Skeletal muscle cell (primary cell): ENCODE measurements at regions not wholly inside any gene's neighbourhood (a gene's known extent, or its start where the extent isn't known, plus 50 kb on each side); places are given as distances from the start of the nearest gene placed in this dataset.

ENCODE experiments used
- DNase-seq: peaks from one replicate; pipeline ENCODE4 v3.0.0-alpha.2; 2010; ENCODE audit warnings: low read depth
- H3K4me3 ChIP-seq: 2 replicates; pipeline ENCODE4 v1.5.1; 2011; ENCODE audit warnings: low read depth, mild to moderate bottlenecking, control low read depth, low read length, moderate library complexity

DNA sequence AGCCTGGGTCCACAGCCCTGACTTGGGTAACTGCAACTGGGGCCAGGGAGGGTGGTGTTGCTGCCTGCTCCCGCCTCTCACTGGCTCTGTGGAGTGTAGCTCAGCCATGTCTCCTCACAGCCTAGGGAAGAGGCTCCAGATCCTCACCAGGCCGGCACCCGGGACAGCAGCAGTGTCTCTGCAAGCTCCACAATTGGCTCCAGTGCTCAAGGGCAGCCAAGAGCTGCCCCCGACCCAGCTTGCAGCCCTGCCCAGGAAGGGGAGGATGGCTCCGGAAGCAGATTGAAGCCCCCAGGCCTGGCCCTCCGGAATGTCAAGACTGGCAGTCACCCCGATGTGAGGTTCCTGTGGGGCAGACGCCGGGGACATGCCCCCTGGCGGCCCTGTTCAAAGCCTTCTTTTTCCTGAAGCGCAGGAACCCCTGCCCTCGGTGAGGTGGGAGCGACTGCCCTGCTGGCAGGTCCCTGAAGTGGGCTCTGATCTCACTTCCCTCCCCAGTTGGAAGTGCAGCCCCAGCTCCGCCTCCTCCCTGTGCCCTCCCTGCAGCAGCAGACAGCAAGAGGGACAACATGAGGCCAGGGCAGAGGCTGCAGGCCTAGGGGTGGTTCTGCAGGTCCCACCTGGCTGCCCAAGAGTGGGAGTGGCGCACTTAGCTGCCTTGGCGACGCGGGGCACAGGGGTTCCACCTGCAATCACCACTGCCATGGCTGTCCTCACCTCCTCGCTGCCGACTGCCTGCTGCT is 816.2 kb upstream of the LUZP2 start:
- DNase-seq, result no peak
- no peak overlapping the region for H3K4me3 ChIP-seq

DNA sequence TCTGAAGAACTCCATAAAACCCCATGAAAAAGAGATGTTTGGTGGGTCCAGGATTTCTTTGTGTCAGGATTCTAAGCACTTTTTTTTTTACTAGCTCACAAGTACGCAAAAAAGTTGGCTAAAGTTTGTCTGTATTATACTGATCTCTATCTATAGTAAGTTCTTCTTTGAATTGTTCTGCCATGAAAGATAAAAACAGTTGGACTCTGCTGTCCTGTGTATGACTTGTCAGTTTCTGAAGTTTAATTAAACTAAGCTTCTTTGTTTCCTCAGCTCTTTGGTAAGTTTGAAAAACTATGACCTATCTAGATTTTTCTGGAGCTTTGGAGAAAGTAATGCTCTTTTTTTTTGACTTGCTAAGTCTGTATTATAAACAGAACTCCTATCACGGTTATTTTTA is 812.2 kb upstream of the LUZP2 start:
- no peak overlapping the region for H3K4me3 ChIP-seq
- DNase-seq, result no peak

DNA sequence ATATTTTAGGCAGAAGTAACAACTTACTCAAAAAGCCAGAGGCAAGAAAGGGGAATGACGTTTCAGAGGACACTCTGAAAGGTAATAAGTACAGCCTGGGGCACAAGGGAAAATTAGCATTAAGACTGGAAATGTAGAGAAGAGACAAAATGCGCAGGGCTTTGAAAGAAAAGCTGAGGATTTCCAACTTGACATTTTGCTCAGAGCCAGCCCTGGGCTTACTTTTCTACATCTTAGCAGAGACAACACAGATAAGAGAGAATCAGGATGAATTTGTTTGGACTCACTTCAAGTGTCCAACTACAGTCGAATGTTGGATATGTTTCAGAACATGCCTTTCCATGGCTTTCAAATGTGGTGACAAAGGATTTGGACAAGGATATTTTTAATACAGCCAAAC is 808.9 kb upstream of the LUZP2 start:
- no peak for DNase-seq

DNA sequence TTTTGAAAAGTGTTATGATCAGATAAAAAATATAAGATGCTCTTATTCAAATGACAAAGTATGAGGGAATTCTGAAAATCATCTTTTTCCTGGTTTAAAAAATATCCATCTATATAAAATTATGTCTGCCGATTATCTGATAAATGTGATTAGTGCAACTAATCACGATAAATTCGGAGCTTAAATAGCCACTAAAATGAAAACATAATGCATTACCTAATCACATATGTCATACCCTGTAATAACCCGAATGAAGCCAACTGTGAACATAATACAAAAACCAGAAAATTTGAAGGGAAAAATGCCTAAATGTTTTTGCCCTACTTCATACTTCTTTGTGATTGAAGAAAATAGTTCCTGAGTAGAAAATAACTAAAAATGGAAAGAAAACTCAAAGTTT is 808.4 kb upstream of the LUZP2 start:
- DNase-seq, result no peak
- no peak overlapping the region for H3K4me3 ChIP-seq

More for the DNA sequence above, 808.9 kb upstream of the LUZP2 start:
- H3K4me3 ChIP-seq, result no peak overlapping the region

DNA sequence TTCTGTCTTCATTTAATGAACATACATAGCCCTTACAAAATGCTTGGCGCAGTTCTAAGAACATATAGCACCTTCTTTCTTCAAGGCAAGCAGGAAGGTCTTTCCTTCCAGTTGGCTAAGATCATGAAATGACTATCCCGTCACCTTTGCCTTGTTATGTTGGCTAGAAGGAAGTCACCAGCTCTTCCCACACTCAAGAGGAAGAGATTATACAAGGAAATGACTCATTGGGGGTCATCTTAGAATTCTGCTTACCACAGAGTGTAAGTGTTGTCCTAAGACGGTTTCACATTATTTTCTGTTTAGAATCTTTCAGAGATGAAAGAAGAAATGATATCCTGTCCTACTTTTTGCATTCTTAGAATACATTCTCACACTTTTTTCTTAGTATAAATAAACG is 808.0 kb upstream of the LUZP2 start:
- no peak overlapping the region for H3K4me3 ChIP-seq
- peak; percentile 44 for DNase-seq

DNA sequence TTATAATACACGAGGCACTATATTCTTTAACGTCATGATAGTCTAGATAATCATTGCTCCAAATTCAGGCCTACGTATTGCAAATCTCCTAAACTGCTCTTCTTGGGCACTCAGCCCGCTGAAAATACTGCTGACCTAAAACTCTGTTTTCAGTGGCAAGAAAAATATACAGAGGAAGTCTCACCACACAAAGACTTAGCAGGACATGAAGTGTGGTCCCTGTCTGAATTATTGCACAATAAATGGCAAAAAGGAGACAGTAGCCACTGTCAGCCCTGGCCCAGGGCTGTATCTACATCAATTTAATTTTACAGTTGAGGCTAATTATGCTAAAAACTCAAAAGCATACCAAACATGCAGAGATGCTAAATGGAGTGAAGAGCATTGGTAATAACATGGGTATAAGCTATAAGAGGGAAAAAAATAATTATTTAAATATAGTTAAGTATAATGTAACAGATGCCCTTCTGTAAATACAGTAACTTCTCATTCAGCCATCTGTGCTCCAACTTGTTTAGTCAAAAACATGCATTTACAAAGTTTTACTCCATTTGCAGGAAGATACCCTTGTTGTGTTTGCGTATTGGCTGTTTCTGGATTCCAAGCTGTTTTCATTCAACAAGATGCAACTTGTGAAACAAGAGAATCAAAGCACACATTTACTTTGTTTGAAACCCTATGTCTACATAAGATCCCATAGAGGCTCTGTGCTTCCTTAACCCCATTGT is 800.0 kb upstream of the LUZP2 start:
- DNase-seq, result no peak
- H3K4me3 ChIP-seq, result no peak overlapping the region

DNA sequence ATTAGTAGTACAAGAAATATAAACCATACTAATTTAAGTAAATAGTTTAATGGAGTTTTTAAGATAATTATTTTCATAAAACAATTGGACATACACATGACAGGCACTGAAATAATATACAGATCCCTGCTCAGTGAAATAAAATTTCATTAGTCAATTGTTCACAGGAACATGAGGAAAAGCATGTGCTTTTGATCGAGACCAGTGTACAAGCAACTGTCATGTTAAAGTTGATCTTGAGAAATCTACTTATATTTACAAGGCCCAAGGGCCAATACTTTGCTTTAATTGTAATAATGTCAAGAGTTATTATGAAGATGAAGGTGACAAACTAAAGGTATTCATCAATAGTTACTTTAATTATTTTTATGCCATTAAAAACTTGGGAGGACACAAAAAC is 792.7 kb upstream of the LUZP2 start:
- no peak for DNase-seq
- no peak overlapping the region for H3K4me3 ChIP-seq

DNA sequence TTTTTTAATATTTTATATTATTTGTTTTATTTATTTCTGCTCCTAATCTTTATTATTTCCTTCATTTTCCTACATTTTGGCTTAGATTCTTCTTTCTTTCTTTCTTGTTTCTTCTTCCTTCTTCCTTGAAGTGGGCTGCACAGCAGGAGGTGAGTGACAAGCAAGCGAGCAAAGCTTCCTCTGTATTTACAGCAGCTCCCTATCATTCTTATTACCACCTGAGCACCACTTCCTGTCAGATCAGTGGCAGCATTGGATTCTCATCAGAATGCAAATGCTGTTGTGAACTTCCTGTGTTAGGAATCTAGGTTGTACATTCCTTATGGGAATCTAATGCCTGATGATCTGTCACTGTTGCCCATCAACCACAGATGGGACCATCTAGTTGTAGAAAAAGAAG is 784.9 kb upstream of the LUZP2 start:
- no peak for DNase-seq
- no peak overlapping the region for H3K4me3 ChIP-seq

DNA sequence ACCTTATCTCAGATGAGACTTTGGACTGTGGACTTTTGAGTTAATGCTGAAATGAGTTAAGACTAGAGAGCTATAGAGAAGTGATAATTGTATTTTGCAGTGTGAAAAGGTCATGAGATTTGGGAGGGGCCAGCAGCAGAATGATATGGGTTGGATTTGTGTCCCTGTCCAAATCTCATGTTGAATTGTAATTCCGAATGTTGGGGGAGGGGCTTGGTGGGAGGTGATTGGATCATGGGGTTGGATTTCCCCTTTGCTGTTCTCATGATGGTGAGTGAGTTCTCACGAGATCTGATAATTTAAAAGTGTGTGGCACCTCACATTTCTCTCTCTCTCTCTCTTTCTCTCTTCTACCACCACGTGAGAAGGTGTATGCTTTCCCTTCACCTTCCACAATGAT is 777.8 kb upstream of the LUZP2 start:
- DNase-seq, result no peak
- H3K4me3 ChIP-seq, result no peak overlapping the region

DNA sequence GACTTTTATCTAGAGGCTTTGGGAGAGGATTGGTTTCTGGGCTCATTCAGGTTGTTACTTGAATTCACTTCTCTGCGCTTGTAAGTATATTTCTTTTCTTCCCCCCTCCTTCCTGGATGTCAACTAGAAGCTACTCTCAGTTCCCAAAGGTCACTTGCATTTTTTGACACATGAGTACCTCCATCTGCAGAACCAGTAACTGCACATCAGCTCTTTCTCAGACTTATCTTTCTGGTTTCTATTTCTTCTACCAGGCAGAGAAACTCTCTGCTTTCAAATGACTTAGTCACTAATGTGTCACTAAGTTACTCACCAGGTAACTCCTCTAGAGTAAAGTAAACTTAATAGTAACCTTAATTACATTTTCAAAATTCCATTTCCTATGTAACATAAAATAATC is 773.0 kb upstream of the LUZP2 start:
- DNase-seq, result no peak
- H3K4me3 ChIP-seq, result no peak overlapping the region

DNA sequence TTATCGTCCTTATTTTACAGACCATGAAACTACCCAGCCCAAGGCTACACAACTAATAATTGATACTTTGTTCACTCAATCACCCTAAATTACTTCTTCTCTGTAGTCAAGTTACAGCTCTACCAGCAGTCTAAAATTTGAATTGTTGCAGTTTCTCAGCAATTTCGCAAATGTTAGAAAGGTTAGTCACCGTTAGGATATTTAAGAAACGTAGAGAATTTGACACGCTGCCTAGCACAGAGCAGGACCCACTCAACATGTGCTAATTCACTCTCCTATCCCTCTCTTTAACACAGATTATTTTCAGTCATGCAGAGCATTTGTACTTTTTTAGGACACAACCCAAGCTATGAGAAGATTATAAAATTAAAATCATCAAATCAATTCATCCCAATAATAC is 771.1 kb upstream of the LUZP2 start:
- DNase-seq, result peak; percentile 8
- no peak overlapping the region for H3K4me3 ChIP-seq

DNA sequence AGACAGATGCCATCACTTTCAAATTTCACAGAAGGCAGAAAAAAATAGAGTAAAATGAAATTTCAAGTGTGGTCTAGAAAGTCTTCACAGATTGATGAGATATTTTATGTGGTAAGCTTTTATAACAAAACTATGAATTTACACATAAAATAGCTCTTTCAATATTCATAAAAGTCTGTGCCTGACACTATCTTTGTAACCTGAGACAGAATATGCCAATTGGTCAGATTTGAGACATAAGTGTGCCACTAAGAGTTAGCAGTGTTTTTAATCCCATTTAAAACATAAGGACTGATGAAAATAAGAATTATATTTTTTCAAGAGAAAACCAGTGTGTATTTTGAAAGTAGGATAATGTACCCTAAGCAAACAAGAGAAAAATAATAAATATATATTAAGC is 769.5 kb upstream of the LUZP2 start:
- no peak for DNase-seq

DNA sequence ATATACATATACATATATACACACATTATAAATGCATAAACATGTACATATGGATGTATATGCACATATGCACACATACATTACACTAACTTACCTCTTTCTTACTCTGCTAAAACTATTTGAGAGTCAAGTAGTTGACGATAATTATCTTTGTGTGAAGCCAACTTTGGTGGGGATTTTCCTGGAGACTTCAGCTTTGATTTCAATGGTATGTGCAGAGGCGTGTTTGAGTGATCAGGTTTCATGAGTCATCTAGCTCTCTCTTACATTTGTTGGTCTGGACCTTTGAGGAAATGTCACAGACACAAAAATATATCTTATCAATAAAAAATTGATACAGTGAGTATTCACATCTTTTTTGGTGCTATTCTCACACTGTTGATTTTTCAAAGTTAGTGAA is 769.1 kb upstream of the LUZP2 start:
- peak; percentile 28 for DNase-seq
- H3K4me3 ChIP-seq, result no peak overlapping the region

More for the DNA sequence above, 769.5 kb upstream of the LUZP2 start:
- no peak overlapping the region for H3K4me3 ChIP-seq

DNA sequence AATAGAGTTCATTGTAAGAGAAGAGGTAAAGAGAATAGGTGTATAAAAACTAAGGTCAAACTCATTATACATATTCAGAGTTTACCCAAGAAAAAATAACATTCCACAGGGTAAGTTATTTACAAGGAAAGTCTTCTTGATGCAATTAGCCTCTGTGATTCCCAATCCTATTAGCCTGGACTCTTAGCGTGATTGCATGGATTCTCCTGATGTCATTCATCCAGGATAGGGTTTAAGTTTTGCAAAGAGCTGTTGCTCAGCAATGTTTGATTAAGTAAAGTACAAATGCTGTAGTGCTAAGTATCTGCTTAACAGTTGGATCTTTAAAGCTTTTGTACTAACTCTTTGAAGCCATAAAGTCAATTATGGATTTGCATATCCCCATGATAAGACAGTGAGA is 767.8 kb upstream of the LUZP2 start:
- H3K4me3 ChIP-seq, result no peak overlapping the region
- no peak for DNase-seq

DNA sequence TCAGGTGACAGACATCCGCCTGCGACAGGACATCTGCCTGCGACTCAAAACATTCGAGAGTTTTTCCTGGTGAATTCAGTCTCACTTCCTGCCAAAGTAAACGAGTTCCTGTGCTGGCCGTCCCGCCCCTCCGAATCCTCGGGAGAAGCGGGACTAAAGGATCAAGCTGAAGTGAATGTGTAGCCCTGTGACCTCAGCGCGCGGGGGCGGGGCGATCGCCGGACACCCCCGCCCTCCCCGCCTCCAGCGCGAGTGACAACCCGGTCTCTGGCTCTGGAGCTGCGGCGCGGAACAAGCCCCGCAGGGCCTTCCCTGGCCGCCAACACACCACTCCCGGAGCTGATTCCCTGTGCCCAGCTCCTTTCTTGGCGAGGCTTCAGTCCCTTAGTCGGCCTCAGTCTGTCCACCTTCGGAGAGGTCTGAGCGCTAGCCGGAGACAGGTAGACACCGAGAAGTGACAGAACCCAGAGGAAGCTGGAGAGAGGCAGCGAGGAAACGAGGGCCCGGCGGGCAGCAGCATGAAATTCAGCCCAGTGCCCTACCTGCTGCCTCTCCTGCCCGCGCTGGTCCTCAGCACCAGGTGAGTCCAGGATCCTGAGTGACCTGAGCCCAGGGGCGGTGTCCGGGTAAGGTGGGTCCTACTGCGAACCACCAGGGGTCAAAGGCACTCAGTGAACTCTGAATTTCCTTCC is 766.4 kb upstream of the LUZP2 start:
- no peak for DNase-seq

DNA sequence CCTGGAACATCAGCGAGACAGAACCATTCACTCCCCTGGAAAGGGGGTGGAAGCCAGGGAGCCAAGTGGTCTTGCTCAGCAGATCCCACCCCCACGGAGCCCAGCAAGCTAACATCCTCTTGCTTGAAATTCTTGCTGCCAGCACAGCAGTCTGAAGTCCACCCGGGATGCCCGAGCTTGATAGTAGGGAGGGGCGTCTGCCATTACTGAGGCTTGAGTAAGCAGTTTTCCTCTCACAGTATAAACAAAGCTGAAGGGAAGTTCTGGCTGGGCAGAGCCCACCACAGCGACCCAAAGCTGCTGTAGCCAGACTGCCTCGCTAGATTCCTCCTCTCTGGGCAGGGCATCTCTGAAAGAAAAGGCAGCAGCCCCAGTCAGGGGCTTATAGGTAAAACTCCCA is 764.8 kb upstream of the LUZP2 start:
- peak; percentile 7 for DNase-seq

More for the DNA sequence above, 766.4 kb upstream of the LUZP2 start:
- H3K4me3 ChIP-seq, result no peak overlapping the region

DNA sequence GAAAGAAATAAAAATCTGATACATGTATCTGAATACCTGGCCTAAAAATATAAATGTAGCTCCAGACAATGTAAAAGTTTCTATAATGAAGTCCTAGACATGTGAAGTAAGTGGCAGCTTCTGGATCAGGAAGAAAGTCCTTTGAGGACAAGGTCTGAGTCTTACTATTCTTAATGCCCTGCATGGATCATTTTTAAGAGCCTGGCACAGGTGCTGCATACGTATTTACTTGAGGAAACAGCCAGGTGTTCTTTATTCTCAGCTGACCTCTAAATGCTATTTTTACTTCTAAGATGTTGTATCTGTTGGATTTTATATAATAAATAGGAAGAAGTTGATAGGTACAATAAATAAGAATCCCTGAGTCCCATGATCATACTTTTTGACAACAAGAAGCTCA is 750.0 kb upstream of the LUZP2 start:
- H3K4me3 ChIP-seq, result no peak overlapping the region
- no peak for DNase-seq

More for the DNA sequence above, 764.8 kb upstream of the LUZP2 start:
- H3K4me3 ChIP-seq, result no peak overlapping the region

DNA sequence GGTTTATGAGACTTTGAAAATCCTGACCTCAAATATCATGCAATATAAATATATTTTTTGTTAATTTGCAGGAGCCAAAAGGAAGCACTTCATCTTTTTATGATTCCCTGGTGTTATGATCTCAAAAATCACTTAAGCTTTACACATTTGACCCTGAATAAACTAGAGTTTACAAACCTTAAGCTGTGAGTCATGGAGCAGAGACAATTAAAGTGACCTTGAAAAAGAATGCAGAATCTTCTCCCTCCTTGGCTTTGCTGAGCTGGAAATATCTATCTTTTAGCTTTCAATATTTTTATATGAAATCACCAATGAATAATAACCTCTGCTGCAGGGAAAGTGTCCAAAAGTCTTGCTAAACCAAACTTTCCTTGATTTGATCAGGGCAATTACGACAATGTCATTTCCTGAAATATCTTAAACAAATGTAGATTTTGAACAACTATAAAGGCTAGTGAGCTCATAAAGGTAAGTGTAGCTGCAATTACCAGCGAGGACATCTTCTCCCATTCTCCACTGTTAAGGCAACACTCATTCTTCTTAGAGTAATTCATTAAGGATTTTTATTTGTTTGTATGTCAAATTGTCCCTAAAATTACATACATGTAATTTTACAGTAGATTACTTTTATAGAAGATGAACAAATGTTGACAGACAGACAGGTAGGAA is 747.0 kb upstream of the LUZP2 start:
- DNase-seq, result no peak
- no peak overlapping the region for H3K4me3 ChIP-seq

DNA sequence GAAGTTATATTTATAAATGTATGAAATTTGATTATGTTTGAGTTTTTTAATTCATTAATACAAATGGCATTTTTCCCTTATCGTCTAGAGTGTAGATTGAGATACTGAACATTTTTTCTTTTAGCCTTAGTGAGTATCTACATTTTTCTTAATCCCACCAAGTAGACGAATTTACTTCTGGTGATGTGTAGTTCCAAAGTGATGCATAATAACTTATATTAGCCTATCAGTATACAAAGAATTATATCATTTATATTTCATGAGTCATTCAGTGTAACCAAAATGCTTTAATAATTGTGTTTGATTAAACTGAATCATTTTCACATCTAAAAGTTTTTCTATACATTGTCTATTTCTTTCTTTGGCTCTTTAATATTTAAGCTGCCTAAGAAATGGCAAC is 745.6 kb upstream of the LUZP2 start:
- no peak overlapping the region for H3K4me3 ChIP-seq
- no peak for DNase-seq

DNA sequence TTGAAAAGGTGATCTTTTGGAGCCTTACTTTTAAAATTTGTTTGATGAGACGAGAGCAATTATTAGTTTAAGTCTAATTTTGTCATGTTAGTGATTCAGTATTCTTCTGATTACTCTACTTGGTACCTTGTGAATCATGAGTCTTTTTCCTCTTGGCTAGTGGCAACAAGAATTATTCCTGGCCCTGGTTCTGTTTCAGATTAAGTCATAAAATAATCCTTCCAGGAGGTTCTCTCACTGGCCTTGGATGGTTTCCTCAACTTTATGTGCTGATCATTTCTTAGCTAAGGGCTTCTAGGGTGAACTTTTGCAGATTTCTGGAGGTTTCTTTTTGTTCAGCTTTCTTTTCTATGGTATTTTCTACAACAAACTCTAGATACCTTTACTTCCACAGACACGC is 741.8 kb upstream of the LUZP2 start:
- no peak overlapping the region for H3K4me3 ChIP-seq
- no peak for DNase-seq
